ENCODE measurements at regions not wholly inside any gene's neighbourhood (a gene's known extent, or its start where the extent isn't known, plus 50 kb on each side); places are given as distances from the start of the nearest gene placed in this dataset.

DNA sequence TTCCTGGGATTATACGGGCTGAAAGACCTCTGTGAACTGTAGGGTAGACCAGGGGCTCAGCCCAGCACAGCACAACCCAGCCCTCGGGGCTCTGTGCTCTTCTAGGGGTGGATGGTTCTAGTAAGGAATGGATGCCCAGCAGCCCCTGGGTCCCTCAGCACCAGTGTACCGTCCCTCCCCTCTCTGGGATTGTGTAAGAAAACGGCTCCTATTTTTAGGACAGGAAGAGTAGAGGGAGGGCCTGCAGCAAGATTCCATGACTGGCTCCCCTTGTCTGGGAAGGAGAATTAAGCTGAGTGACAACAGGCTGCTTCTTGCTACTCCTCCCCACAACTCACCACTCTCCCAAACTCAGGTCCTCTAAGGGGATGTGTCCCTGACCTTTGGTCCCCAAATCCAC lies 270.8 kb upstream of the TOPAZ1 start:
- TF ChIP-seq, protein P1, sequence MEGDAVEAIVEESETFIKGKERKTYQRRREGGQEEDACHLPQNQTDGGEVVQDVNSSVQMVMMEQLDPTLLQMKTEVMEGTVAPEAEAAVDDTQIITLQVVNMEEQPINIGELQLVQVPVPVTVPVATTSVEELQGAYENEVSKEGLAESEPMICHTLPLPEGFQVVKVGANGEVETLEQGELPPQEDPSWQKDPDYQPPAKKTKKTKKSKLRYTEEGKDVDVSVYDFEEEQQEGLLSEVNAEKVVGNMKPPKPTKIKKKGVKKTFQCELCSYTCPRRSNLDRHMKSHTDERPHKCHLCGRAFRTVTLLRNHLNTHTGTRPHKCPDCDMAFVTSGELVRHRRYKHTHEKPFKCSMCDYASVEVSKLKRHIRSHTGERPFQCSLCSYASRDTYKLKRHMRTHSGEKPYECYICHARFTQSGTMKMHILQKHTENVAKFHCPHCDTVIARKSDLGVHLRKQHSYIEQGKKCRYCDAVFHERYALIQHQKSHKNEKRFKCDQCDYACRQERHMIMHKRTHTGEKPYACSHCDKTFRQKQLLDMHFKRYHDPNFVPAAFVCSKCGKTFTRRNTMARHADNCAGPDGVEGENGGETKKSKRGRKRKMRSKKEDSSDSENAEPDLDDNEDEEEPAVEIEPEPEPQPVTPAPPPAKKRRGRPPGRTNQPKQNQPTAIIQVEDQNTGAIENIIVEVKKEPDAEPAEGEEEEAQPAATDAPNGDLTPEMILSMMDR (IDR thresholded peaks at IDR 0.05; ENCODE audit: insufficient read depth, low read length), result no peak
- TF ChIP-seq POLR2AphosphoS5 (IDR thresholded peaks at IDR 0.05; ENCODE audit: low read depth), result no peak

Measured in HL-60 (cell line).